NB4 (cell line): ENCODE measurements at regions not wholly inside any gene's neighbourhood (a gene's known extent, or its start where the extent isn't known, plus 50 kb on each side); places are given as distances from the start of the nearest gene placed in this dataset.

Experiments
- POLR2A ChIP-seq: IDR thresholded peaks from 2 replicates; pipeline ENCODE4 v1.6.1; 2011; ENCODE audit warnings: mild to moderate bottlenecking; ENCODE audit not compliant: insufficient read length; ENCODE audit errors: extremely low read depth
- TF ChIP-seq, protein P1 (sequence below): IDR thresholded peaks from 2 replicates; pipeline ENCODE4 v1.6.1; 2011; ENCODE audit warnings: low read depth, low read length
- TF ChIP-seq, protein P2 (sequence below): IDR thresholded peaks from one replicate; pipeline ENCODE4 v1.5.1; 2012; ENCODE audit warnings: low read depth, low read length

DNA sequence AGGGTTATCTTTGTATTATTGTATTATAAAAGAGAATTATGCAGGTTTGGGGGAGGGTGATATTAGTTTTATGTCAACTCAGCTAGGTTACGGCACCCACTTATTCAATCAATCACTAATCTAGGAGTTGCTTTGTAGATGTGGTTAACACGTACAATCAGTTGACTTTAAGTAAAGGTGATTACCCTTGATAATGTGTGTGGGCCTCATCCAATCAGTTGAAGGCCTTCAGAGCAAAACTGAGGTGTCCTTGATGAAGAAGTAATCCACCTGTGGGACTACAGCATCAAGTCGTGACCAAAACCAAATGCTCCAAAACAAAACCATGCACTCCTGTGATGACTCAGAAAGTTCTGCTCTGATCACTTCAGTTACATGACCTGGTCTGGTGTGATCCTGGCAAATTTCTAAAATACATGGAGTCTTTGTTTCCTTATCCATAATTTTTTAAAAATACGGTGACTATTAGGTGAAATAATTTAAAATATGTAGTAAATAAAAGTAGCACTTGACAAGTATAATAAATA, 114.1 kb downstream of the IYD start:
- TF ChIP-seq, protein P1, sequence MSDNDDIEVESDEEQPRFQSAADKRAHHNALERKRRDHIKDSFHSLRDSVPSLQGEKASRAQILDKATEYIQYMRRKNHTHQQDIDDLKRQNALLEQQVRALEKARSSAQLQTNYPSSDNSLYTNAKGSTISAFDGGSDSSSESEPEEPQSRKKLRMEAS, result no peak
- TF ChIP-seq, protein P2, sequence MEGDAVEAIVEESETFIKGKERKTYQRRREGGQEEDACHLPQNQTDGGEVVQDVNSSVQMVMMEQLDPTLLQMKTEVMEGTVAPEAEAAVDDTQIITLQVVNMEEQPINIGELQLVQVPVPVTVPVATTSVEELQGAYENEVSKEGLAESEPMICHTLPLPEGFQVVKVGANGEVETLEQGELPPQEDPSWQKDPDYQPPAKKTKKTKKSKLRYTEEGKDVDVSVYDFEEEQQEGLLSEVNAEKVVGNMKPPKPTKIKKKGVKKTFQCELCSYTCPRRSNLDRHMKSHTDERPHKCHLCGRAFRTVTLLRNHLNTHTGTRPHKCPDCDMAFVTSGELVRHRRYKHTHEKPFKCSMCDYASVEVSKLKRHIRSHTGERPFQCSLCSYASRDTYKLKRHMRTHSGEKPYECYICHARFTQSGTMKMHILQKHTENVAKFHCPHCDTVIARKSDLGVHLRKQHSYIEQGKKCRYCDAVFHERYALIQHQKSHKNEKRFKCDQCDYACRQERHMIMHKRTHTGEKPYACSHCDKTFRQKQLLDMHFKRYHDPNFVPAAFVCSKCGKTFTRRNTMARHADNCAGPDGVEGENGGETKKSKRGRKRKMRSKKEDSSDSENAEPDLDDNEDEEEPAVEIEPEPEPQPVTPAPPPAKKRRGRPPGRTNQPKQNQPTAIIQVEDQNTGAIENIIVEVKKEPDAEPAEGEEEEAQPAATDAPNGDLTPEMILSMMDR, result no peak
- TF ChIP-seq POLR2A, result no peak
